Esophagus muscularis mucosa (tissue), 4 donors: ENCODE measurements at regions not wholly inside any gene's neighbourhood (a gene's known extent, or its start where the extent isn't known, plus 50 kb on each side); places are given as distances from the start of the nearest gene placed in this dataset.

ENCODE experiments used
- CTCF ChIP-seq, 3 experiments: fragments of 200-600 bp in 2 of 3; fragments of 450-650 bp in 1 of 3; sonication (generic) in 2 of 3; IDR thresholded peaks; one replicate each; pipeline ENCODE4 v1.5.1; 2017 to 2019; ENCODE audit warnings: antibody characterized with exemption in 3 of 3, mild to moderate bottlenecking in 2 of 3, moderate library complexity in 1 of 3
- EP300 ChIP-seq: sonication (generic); formaldehyde crosslinking; IDR thresholded peaks from one replicate; pipeline ENCODE4 v1.6.1; 2017; ENCODE audit warnings: antibody characterized with exemption
- POLR2A ChIP-seq: fragments of 450-650 bp; IDR thresholded peaks from one replicate; pipeline ENCODE4 v1.6.1; 2017; ENCODE audit warnings: antibody characterized with exemption, moderate library complexity, mild to moderate bottlenecking, low read depth
- POLR2AphosphoS5 ChIP-seq, 2 donors: sonication (generic); formaldehyde crosslinking; IDR thresholded peaks; one replicate each; pipeline ENCODE4 v1.6.1; 2017; ENCODE audit warnings: antibody characterized with exemption in 2 of 2

GRCh38 chr12:75701859-75702258 lies 190.4 kb upstream of the KRR1 start:
- no peak for TF ChIP-seq POLR2AphosphoS5 (IDR thresholded peaks at IDR 0.05)
- no peak for TF ChIP-seq CTCF (IDR thresholded peaks at IDR 0.05)
- TF ChIP-seq POLR2A, result no peak
- no peak for TF ChIP-seq EP300
